H1 (cell line): ENCODE measurements at regions not wholly inside any gene's neighbourhood (a gene's known extent, or its start where the extent isn't known, plus 50 kb on each side); places are given as distances from the start of the nearest gene placed in this dataset.

Source experiments
- TF ChIP-seq, protein P1 (sequence below): fragments of 300-600 bp; sonication (generic); IDR thresholded peaks from 2 replicates; pipeline ENCODE4 v1.7.1; 2012; ENCODE audit warnings: low read length, moderate library complexity, mild to moderate bottlenecking, inconsistent platforms; ENCODE audit not compliant: insufficient replicate concordance

DNA sequence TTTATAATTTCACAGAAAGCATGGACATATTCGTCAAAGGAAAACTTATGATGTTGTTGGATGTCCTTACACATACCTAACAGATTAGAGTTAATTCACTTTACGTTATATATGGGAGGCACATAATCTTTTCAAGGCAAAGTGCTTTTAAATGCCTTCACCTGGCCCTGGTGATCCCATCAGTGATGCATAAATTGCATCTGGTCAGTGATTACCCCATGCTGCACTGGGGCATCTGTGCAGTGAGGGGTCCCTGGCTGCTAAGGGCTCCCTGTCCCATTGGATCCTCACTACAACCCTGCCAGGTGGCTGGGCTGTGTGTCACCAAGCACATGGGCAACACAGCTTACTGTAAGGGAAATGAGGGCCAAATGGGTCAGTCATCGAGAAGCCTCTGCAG, 441.1 kb downstream of the RPS24 start (continued):
- TF ChIP-seq, protein P1, sequence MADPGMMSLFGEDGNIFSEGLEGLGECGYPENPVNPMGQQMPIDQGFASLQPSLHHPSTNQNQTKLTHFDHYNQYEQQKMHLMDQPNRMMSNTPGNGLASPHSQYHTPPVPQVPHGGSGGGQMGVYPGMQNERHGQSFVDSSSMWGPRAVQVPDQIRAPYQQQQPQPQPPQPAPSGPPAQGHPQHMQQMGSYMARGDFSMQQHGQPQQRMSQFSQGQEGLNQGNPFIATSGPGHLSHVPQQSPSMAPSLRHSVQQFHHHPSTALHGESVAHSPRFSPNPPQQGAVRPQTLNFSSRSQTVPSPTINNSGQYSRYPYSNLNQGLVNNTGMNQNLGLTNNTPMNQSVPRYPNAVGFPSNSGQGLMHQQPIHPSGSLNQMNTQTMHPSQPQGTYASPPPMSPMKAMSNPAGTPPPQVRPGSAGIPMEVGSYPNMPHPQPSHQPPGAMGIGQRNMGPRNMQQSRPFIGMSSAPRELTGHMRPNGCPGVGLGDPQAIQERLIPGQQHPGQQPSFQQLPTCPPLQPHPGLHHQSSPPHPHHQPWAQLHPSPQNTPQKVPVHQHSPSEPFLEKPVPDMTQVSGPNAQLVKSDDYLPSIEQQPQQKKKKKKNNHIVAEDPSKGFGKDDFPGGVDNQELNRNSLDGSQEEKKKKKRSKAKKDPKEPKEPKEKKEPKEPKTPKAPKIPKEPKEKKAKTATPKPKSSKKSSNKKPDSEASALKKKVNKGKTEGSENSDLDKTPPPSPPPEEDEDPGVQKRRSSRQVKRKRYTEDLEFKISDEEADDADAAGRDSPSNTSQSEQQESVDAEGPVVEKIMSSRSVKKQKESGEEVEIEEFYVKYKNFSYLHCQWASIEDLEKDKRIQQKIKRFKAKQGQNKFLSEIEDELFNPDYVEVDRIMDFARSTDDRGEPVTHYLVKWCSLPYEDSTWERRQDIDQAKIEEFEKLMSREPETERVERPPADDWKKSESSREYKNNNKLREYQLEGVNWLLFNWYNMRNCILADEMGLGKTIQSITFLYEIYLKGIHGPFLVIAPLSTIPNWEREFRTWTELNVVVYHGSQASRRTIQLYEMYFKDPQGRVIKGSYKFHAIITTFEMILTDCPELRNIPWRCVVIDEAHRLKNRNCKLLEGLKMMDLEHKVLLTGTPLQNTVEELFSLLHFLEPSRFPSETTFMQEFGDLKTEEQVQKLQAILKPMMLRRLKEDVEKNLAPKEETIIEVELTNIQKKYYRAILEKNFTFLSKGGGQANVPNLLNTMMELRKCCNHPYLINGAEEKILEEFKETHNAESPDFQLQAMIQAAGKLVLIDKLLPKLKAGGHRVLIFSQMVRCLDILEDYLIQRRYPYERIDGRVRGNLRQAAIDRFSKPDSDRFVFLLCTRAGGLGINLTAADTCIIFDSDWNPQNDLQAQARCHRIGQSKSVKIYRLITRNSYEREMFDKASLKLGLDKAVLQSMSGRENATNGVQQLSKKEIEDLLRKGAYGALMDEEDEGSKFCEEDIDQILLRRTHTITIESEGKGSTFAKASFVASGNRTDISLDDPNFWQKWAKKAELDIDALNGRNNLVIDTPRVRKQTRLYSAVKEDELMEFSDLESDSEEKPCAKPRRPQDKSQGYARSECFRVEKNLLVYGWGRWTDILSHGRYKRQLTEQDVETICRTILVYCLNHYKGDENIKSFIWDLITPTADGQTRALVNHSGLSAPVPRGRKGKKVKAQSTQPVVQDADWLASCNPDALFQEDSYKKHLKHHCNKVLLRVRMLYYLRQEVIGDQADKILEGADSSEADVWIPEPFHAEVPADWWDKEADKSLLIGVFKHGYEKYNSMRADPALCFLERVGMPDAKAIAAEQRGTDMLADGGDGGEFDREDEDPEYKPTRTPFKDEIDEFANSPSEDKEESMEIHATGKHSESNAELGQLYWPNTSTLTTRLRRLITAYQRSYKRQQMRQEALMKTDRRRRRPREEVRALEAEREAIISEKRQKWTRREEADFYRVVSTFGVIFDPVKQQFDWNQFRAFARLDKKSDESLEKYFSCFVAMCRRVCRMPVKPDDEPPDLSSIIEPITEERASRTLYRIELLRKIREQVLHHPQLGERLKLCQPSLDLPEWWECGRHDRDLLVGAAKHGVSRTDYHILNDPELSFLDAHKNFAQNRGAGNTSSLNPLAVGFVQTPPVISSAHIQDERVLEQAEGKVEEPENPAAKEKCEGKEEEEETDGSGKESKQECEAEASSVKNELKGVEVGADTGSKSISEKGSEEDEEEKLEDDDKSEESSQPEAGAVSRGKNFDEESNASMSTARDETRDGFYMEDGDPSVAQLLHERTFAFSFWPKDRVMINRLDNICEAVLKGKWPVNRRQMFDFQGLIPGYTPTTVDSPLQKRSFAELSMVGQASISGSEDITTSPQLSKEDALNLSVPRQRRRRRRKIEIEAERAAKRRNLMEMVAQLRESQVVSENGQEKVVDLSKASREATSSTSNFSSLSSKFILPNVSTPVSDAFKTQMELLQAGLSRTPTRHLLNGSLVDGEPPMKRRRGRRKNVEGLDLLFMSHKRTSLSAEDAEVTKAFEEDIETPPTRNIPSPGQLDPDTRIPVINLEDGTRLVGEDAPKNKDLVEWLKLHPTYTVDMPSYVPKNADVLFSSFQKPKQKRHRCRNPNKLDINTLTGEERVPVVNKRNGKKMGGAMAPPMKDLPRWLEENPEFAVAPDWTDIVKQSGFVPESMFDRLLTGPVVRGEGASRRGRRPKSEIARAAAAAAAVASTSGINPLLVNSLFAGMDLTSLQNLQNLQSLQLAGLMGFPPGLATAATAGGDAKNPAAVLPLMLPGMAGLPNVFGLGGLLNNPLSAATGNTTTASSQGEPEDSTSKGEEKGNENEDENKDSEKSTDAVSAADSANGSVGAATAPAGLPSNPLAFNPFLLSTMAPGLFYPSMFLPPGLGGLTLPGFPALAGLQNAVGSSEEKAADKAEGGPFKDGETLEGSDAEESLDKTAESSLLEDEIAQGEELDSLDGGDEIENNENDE: no peak
